Parathyroid adenoma (tissue), 2 donors: ENCODE measurements at regions not wholly inside any gene's neighbourhood (a gene's known extent, or its start where the extent isn't known, plus 50 kb on each side); places are given as distances from the start of the nearest gene placed in this dataset.

Experiments
- H2AFZ ChIP-seq: fragments of 300-600 bp; sonication (generic); one replicate; pipeline ENCODE4 v1.7.0; 2017; ENCODE audit warnings: antibody characterized with exemption, mild to moderate bottlenecking
- H3K27ac ChIP-seq: fragments of 300-600 bp; sonication (generic); one replicate; pipeline ENCODE4 v1.7.0; 2017
- H3K27me3 ChIP-seq: fragments of 300-600 bp; sonication (generic); one replicate; pipeline ENCODE4 v1.7.0; 2017; ENCODE audit warnings: low read length; ENCODE audit not compliant: control insufficient read depth, insufficient read depth
- H3K36me3 ChIP-seq: fragments of 300-600 bp; sonication (generic); one replicate; pipeline ENCODE4 v1.7.0; 2017; ENCODE audit warnings: low read length; ENCODE audit not compliant: control insufficient read depth, insufficient read depth
- H3K4me1 ChIP-seq: fragments of 300-600 bp; sonication (generic); one replicate; pipeline ENCODE4 v1.7.0; 2017; ENCODE audit warnings: control low read depth
- H3K4me2 ChIP-seq: fragments of 300-600 bp; sonication (generic); one replicate; pipeline ENCODE4 v1.7.0; 2017; ENCODE audit warnings: low read length
- H3K4me3 ChIP-seq: fragments of 300-600 bp; sonication (generic); one replicate; pipeline ENCODE4 v1.7.0; 2017; ENCODE audit warnings: low read depth, low read length
- H3K79me2 ChIP-seq: fragments of 300-600 bp; sonication (generic); one replicate; pipeline ENCODE4 v1.7.0; 2017; ENCODE audit warnings: control low read depth
- H3K9ac ChIP-seq: fragments of 300-600 bp; sonication (generic); one replicate; pipeline ENCODE4 v1.7.0; 2017; ENCODE audit warnings: mild to moderate bottlenecking
- H3K9me3 ChIP-seq: fragments of 300-600 bp; sonication (generic); one replicate; pipeline ENCODE4 v1.7.0; 2017; ENCODE audit warnings: low read length; ENCODE audit not compliant: control insufficient read depth
- CTCF ChIP-seq: fragments of 300-600 bp; sonication (generic); IDR thresholded peaks from one replicate; pipeline ENCODE4 v1.7.0; 2017; ENCODE audit warnings: antibody characterized with exemption, mild to moderate bottlenecking
- donor health status: primary hyperparathyroidism.

- Histone ChIP-seq H3K9me3 (no peaks in the 10 kb centered on the region), H2AFZ (no peak overlapping the region), H3K79me2 (no peaks in the 10 kb centered on the region), H3K27ac (no peak overlapping the region), H3K4me2 (no peak overlapping the region), H3K4me1 (no peaks in the 10 kb centered on the region), H3K27me3 (no peaks in the 10 kb centered on the region), H3K36me3 (no peaks in the 10 kb centered on the region), H3K4me3 (no peak overlapping the region), H3K9ac (no peak overlapping the region)
- no peak for TF ChIP-seq CTCF
Observed at GRCh38 chr3:152960684-152961083, 125.8 kb downstream of the P2RY1 start.

GRCh38 chr3:152961323-152961722, 126.4 kb downstream of the P2RY1 start:
- no peak overlapping the region for H3K27ac ChIP-seq

GRCh38 chr3:152964911-152965609, 130.1 kb downstream of the P2RY1 start:
- H3K4me2 ChIP-seq = no peak overlapping the region

More at GRCh38 chr3:152961323-152961722, 126.4 kb downstream of the P2RY1 start:
- no peaks in the 10 kb centered on the region for H3K27me3 ChIP-seq
- H3K4me1 ChIP-seq = no peaks in the 10 kb centered on the region
- H3K36me3 ChIP-seq = no peaks in the 10 kb centered on the region
- no peak overlapping the region for H3K4me2 ChIP-seq
- H3K4me3 ChIP-seq = no peak overlapping the region
- H3K9me3 ChIP-seq = no peaks in the 10 kb centered on the region
- H3K79me2 ChIP-seq = no peaks in the 10 kb centered on the region
- no peak overlapping the region for H2AFZ ChIP-seq
- H3K9ac ChIP-seq = no peak overlapping the region
- TF ChIP-seq CTCF = no peak

GRCh38 chr3:152968388-152969024, 133.6 kb downstream of the P2RY1 start:
- Histone ChIP-seq H3K27ac (no peak overlapping the region), H3K4me2 (no peak overlapping the region), H3K4me1 (no peaks in the 10 kb centered on the region), H3K9me3 (no peaks in the 10 kb centered on the region), H3K36me3 (peaks cover 4% of the 10 kb centered on the region), H3K27me3 (no peaks in the 10 kb centered on the region), H3K79me2 (no peaks in the 10 kb centered on the region), H3K4me3 (no peak overlapping the region), H3K9ac (no peak overlapping the region), H2AFZ (no peak overlapping the region)
- no peak for TF ChIP-seq CTCF

More at GRCh38 chr3:152964911-152965609, 130.1 kb downstream of the P2RY1 start:
- H2AFZ ChIP-seq = no peak overlapping the region
- H3K27me3 ChIP-seq = no peaks in the 10 kb centered on the region
- no peaks in the 10 kb centered on the region for H3K9me3 ChIP-seq
- H3K9ac ChIP-seq = no peak overlapping the region
- no peaks in the 10 kb centered on the region for H3K79me2 ChIP-seq
- H3K27ac ChIP-seq = no peak overlapping the region
- no peak for TF ChIP-seq CTCF
- H3K4me1 ChIP-seq = no peaks in the 10 kb centered on the region
- peaks cover 4% of the 10 kb centered on the region for H3K36me3 ChIP-seq
- H3K4me3 ChIP-seq = no peak overlapping the region
